ENCODE measurements at regions not wholly inside any gene's neighbourhood (a gene's known extent, or its start where the extent isn't known, plus 50 kb on each side); places are given as distances from the start of the nearest gene placed in this dataset.

- Histone ChIP-seq H3K4me3 (peak overlapping the region in 2 of 4 donors; percentile 44 to 49), H3K36me3 (no peaks in the 10 kb centered on the region)
Measured at GRCh38 chr10:125344573-125345171, 184.3 kb upstream of the CTBP2 start.

GRCh38 chr10:125343983-125344382 is 183.6 kb upstream of the CTBP2 start:
- Histone ChIP-seq H3K27me3 (no peaks in the 10 kb centered on the region), H3K27ac (no peak overlapping the region), H3K36me3 (no peaks in the 10 kb centered on the region), H3K9me3 (no peaks in the 10 kb centered on the region), H3K4me1 (peaks cover 0 to 6% (median 6%) of the 10 kb centered on the region in 3 donors), H3K4me3 (peak overlapping the region in 1 of 4 donors; percentile 44)
- no peak for FAIRE-seq
- WGBS, 2 donors: 28 to 31% methylated on average over 3 of the region's 3 CpGs
- DNase-seq: no peak
- TF ChIP-seq, protein P1, sequence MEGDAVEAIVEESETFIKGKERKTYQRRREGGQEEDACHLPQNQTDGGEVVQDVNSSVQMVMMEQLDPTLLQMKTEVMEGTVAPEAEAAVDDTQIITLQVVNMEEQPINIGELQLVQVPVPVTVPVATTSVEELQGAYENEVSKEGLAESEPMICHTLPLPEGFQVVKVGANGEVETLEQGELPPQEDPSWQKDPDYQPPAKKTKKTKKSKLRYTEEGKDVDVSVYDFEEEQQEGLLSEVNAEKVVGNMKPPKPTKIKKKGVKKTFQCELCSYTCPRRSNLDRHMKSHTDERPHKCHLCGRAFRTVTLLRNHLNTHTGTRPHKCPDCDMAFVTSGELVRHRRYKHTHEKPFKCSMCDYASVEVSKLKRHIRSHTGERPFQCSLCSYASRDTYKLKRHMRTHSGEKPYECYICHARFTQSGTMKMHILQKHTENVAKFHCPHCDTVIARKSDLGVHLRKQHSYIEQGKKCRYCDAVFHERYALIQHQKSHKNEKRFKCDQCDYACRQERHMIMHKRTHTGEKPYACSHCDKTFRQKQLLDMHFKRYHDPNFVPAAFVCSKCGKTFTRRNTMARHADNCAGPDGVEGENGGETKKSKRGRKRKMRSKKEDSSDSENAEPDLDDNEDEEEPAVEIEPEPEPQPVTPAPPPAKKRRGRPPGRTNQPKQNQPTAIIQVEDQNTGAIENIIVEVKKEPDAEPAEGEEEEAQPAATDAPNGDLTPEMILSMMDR (IDR thresholded peaks at IDR 0.05): no peak
- ATAC-seq: no peak
- intact Hi-C loops (cut with DNase I): no loop called here

More at GRCh38 chr10:125344573-125345171, 184.3 kb upstream of the CTBP2 start:
- WGBS, 2 donors: 10% methylated on average over 18 to 19 of the region's 19 CpGs
- Histone ChIP-seq H3K27me3 (no peaks in the 10 kb centered on the region), H3K4me1 (peaks cover 0 to 6% (median 6%) of the 10 kb centered on the region in 3 donors), H3K27ac (peak overlapping the region in 2 of 4 donors; percentile 7 to 31), H3K9me3 (no peaks in the 10 kb centered on the region)
- DNase-seq (peak; percentile 25 to 64 (median 48)), ATAC-seq (peak; percentile 82 to 95 (median 94)), FAIRE-seq (no peak)
- intact Hi-C loops (cut with DNase I): no loop called here
- TF ChIP-seq, protein P1 (IDR thresholded peaks at IDR 0.05): no peak

DNA sequence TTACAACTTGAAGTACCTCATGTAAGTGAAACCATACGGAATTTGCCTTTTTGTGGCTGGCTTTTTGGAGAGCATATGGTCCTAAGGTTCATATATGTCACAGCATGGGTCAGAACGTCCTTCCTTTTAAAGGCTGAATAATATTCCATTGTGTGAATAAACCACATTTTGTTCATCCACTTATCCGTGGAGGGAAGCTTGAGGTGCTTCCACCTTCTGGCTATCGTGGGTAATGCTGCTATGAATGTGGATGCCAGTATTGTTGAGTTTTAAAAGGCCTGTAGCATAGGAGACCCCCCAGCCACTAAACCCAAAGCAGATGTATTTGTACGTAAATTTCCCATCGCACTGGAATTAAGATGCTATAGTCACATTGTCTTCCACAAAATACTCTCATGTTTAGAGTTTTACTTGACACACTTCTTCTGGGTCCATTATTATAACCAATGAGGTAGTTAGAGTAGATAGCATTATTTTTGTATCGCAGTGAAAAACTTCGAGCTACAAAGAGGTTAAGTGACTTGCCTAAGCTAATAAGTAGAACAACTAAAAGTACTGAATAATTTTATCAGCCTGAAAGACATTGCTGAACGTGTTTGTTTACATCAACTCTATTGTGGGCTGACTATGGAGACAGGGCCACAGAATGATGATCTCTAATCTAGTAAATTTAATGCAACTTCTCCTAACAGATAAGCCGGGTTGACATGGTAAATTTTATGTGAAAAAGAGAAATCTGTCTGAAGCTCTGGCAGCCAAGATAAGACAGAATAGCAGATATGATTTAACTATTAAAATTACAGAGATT is 183.0 kb upstream of the CTBP2 start:
- intact Hi-C loops (cut with DNase I): no loop called here

GRCh38 chr10:125341611-125342010 is 181.2 kb upstream of the CTBP2 start:
- Histone ChIP-seq H3K27me3 (no peaks in the 10 kb centered on the region), H3K4me3 (no peak overlapping the region), H3K9me3 (no peaks in the 10 kb centered on the region), H3K4me1 (peaks cover 0 to 6% (median 6%) of the 10 kb centered on the region in 3 donors), H3K27ac (no peak overlapping the region), H3K36me3 (no peaks in the 10 kb centered on the region)
- WGBS, 2 donors: 84% methylated on average over 5 of the region's 5 CpGs
- DNase-seq: no peak
- intact Hi-C loops (cut with DNase I): no loop called here
- ATAC-seq: no peak
- FAIRE-seq: no peak
- TF ChIP-seq, protein P1 (IDR thresholded peaks at IDR 0.05): no peak

More for the DNA sequence above, 183.0 kb upstream of the CTBP2 start:
- ATAC-seq (peak; percentile 41 to 64 (median 58)), DNase-seq (peak in 1 of 6 donors; percentile 35), FAIRE-seq (no peak)
- no peak overlapping the region for H3K4me3 ChIP-seq
- H3K36me3 ChIP-seq: no peaks in the 10 kb centered on the region
- TF ChIP-seq, protein P1 (IDR thresholded peaks at IDR 0.05): peak in 3 of 4 donors; percentile 24 to 43 (median 36)
- no peaks in the 10 kb centered on the region for H3K9me3 ChIP-seq
- WGBS, 2 donors: 56 to 62% methylated on average over 10 of the region's 10 CpGs
- H3K27ac ChIP-seq: no peak overlapping the region
- no peaks in the 10 kb centered on the region for H3K27me3 ChIP-seq
- H3K4me1 ChIP-seq: peaks cover 0 to 6% (median 6%) of the 10 kb centered on the region in 3 donors

Data from pancreas (tissue), 10 donors.